Activated CD4-positive, alpha-beta memory T cell treated with anti-CD3 and anti-CD28 coated beads, Interleukin-2, amount 10 ng/mL, durations not matched to agents 7 days and 5 days (primary cell): ENCODE measurements at regions not wholly inside any gene's neighbourhood (a gene's known extent, or its start where the extent isn't known, plus 50 kb on each side); places are given as distances from the start of the nearest gene placed in this dataset.
"Not testable (repeated sequence)": the region's sequence is repeated elsewhere in the genome, so short reads cannot be mapped to it uniquely, and the experiment has no call there.

ENCODE experiments used
- CTCF ChIA-PET: fragments of 350-600 bp; sonication (Branson Sonifier 250); formaldehyde crosslinking; loops from one replicate; lab custom pipeline; 2021; ENCODE audit warnings: antibody characterized with exemption, inconsistent platforms; lab: Charles Lee
- POLR2A ChIA-PET: fragments of 350-600 bp; sonication (Branson Sonifier 250); formaldehyde crosslinking; loops from one replicate; lab custom pipeline; 2021; ENCODE audit warnings: antibody characterized with exemption; lab: Charles Lee
- DNase-seq: peaks from one replicate; pipeline ENCODE4 v3.0.0-alpha.2; 2020
- H3K27ac Mint-ChIP-seq: one replicate; pipeline ENCODE4 v1.8.0; 2021; ENCODE audit warnings: mild to moderate bottlenecking, mixed read lengths
- H3K27me3 Mint-ChIP-seq: one replicate; pipeline ENCODE4 v1.8.0; 2021; ENCODE audit warnings: mixed read lengths
- H3K36me3 Mint-ChIP-seq: one replicate; pipeline ENCODE4 v1.8.0; 2021; ENCODE audit warnings: low read depth, mixed read lengths
- H3K4me1 Mint-ChIP-seq: one replicate; pipeline ENCODE4 v1.8.0; 2021; ENCODE audit warnings: mixed read lengths
- H3K4me3 Mint-ChIP-seq: one replicate; pipeline ENCODE4 v1.8.0; 2021; ENCODE audit warnings: mild to moderate bottlenecking, mixed read lengths
- H3K9me3 Mint-ChIP-seq: one replicate; pipeline ENCODE4 v1.8.0; 2021; ENCODE audit warnings: mixed read lengths

GRCh38 chr10:45056806-45057205 lies 56.1 kb downstream of the ZNF22 start:
- H3K36me3 Mint-ChIP-seq, H3K9me3 Mint-ChIP-seq, DNase-seq, CTCF ChIA-PET, POLR2A ChIA-PET, H3K4me3 Mint-ChIP-seq, H3K4me1 Mint-ChIP-seq, H3K27ac Mint-ChIP-seq: not testable (repeated sequence)
- H3K27me3 Mint-ChIP-seq: peaks cover 17% of the 10 kb centered on the region

- ChIA-PET POLR2A (no interaction called here), CTCF (no interaction called here)
- H3K9me3 Mint-ChIP-seq: no peaks in the 10 kb centered on the region
- peaks cover 14% of the 10 kb centered on the region for H3K27me3 Mint-ChIP-seq
- H3K4me3 Mint-ChIP-seq: no peak overlapping the region
- no peaks in the 10 kb centered on the region for H3K36me3 Mint-ChIP-seq
- no peak overlapping the region for H3K27ac Mint-ChIP-seq
- DNase-seq: no peak
- no peaks in the 10 kb centered on the region for H3K4me1 Mint-ChIP-seq
Measured at GRCh38 chr10:45058580-45058979, 57.9 kb downstream of the ZNF22 start.

- Mint-ChIP-seq H3K27me3 (peaks cover 12% of the 10 kb centered on the region), H3K4me1 (no peaks in the 10 kb centered on the region), H3K27ac (no peak overlapping the region), H3K36me3 (no peaks in the 10 kb centered on the region), H3K4me3 (no peak overlapping the region), H3K9me3 (no peaks in the 10 kb centered on the region)
- CTCF ChIA-PET: no interaction called here
- POLR2A ChIA-PET: no interaction called here
- no peak for DNase-seq
Measured at GRCh38 chr10:45058992-45059561, 58.4 kb downstream of the ZNF22 start.

- H3K27me3 Mint-ChIP-seq: peaks cover 8% of the 10 kb centered on the region
- CTCF ChIA-PET: no interaction called here
- H3K27ac Mint-ChIP-seq: no peak overlapping the region
- H3K9me3 Mint-ChIP-seq: no peaks in the 10 kb centered on the region
- no peak for DNase-seq
- H3K36me3 Mint-ChIP-seq: no peaks in the 10 kb centered on the region
- no peak overlapping the region for H3K4me3 Mint-ChIP-seq
- POLR2A ChIA-PET: no interaction called here
- no peaks in the 10 kb centered on the region for H3K4me1 Mint-ChIP-seq
Measured at GRCh38 chr10:45059632-45060031, 58.9 kb downstream of the ZNF22 start.

- H3K36me3 Mint-ChIP-seq: no peaks in the 10 kb centered on the region
- ChIA-PET POLR2A (no interaction called here), CTCF (interaction anchor here (0.7 kb wide), 1 partner anchor 10 kb away, joined by 3 read pairs; no protein-coding TSS in a partner anchor)
- no peaks in the 10 kb centered on the region for H3K4me1 Mint-ChIP-seq
- no peaks in the 10 kb centered on the region for H3K9me3 Mint-ChIP-seq
- no peak overlapping the region for H3K27ac Mint-ChIP-seq
- no peak overlapping the region for H3K4me3 Mint-ChIP-seq
- DNase-seq: no peak
- peaks cover 4% of the 10 kb centered on the region for H3K27me3 Mint-ChIP-seq
Measured at GRCh38 chr10:45061982-45062381, 61.3 kb downstream of the ZNF22 start.

GRCh38 chr10:45063591-45064231 lies 63.0 kb downstream of the ZNF22 start:
- H3K4me1 Mint-ChIP-seq: no peaks in the 10 kb centered on the region
- CTCF ChIA-PET: interaction anchor here (0.7 kb wide), 1 partner anchor 64 kb away, joined by 3 read pairs; no protein-coding TSS in a partner anchor
- no peaks in the 10 kb centered on the region for H3K36me3 Mint-ChIP-seq
- DNase-seq: no peak
- peaks cover 6% of the 10 kb centered on the region for H3K27me3 Mint-ChIP-seq
- no peak overlapping the region for H3K27ac Mint-ChIP-seq
- POLR2A ChIA-PET: no interaction called here
- no peaks in the 10 kb centered on the region for H3K9me3 Mint-ChIP-seq
- no peak overlapping the region for H3K4me3 Mint-ChIP-seq

- H3K4me3 Mint-ChIP-seq: no peak overlapping the region
- no peak overlapping the region for H3K27ac Mint-ChIP-seq
- no peaks in the 10 kb centered on the region for H3K36me3 Mint-ChIP-seq
- H3K9me3 Mint-ChIP-seq: no peaks in the 10 kb centered on the region
- peaks cover 8% of the 10 kb centered on the region for H3K27me3 Mint-ChIP-seq
- no peak for DNase-seq
- ChIA-PET CTCF (no interaction called here), POLR2A (no interaction called here)
- H3K4me1 Mint-ChIP-seq: no peaks in the 10 kb centered on the region
Measured at GRCh38 chr10:45064998-45065397, 64.3 kb downstream of the ZNF22 start.

GRCh38 chr10:45071043-45071813 lies 70.5 kb downstream of the ZNF22 start:
- no peaks in the 10 kb centered on the region for H3K4me1 Mint-ChIP-seq
- ChIA-PET POLR2A (no interaction called here), CTCF (interaction anchor here (0.8 kb wide), 1 partner anchor 9 kb away, joined by 3 read pairs; no protein-coding TSS in a partner anchor)
- no peak overlapping the region for H3K27ac Mint-ChIP-seq
- no peak overlapping the region for H3K4me3 Mint-ChIP-seq
- H3K9me3 Mint-ChIP-seq: peaks cover 2% of the 10 kb centered on the region
- H3K36me3 Mint-ChIP-seq: no peaks in the 10 kb centered on the region
- peaks cover 10% of the 10 kb centered on the region for H3K27me3 Mint-ChIP-seq
- DNase-seq: no peak

- ChIA-PET CTCF (no interaction called here), POLR2A (no interaction called here)
- H3K4me3 Mint-ChIP-seq: no peak overlapping the region
- no peaks in the 10 kb centered on the region for H3K36me3 Mint-ChIP-seq
- H3K27me3 Mint-ChIP-seq: peaks cover 8% of the 10 kb centered on the region
- DNase-seq: no peak
- H3K9me3 Mint-ChIP-seq: peaks cover 2% of the 10 kb centered on the region
- H3K4me1 Mint-ChIP-seq: no peaks in the 10 kb centered on the region
- H3K27ac Mint-ChIP-seq: no peak overlapping the region
Measured at GRCh38 chr10:45075216-45075615, 74.5 kb downstream of the ZNF22 start.

- POLR2A ChIA-PET: no interaction called here
- Mint-ChIP-seq H3K9me3 (peaks cover 2% of the 10 kb centered on the region), H3K4me1 (no peaks in the 10 kb centered on the region), H3K4me3 (no peak overlapping the region), H3K36me3 (no peaks in the 10 kb centered on the region), H3K27ac (no peak overlapping the region), H3K27me3 (peaks cover 8% of the 10 kb centered on the region)
- CTCF ChIA-PET: no interaction called here
- no peak for DNase-seq
Measured at GRCh38 chr10:45075826-45076380, 75.2 kb downstream of the ZNF22 start.

GRCh38 chr10:45076891-45077290 lies 76.2 kb downstream of the ZNF22 start:
- Mint-ChIP-seq H3K4me3 (no peak overlapping the region), H3K27ac (no peak overlapping the region), H3K4me1 (no peaks in the 10 kb centered on the region), H3K36me3 (no peaks in the 10 kb centered on the region), H3K9me3 (peaks cover 2% of the 10 kb centered on the region), H3K27me3 (peaks cover 8% of the 10 kb centered on the region)
- ChIA-PET CTCF (no interaction called here), POLR2A (no interaction called here)
- DNase-seq: no peak

GRCh38 chr10:45080331-45080730 lies 79.6 kb downstream of the ZNF22 start:
- POLR2A ChIA-PET: no interaction called here
- peaks cover 16% of the 10 kb centered on the region for H3K27me3 Mint-ChIP-seq

GRCh38 chr10:45082176-45082575 lies 81.5 kb downstream of the ZNF22 start:
- no peaks in the 10 kb centered on the region for H3K36me3 Mint-ChIP-seq
- ChIA-PET CTCF (no interaction called here), POLR2A (no interaction called here)
- H3K27me3 Mint-ChIP-seq: peaks cover 13% of the 10 kb centered on the region
- no peaks in the 10 kb centered on the region for H3K4me1 Mint-ChIP-seq
- H3K9me3 Mint-ChIP-seq: peaks cover 4% of the 10 kb centered on the region
- H3K4me3 Mint-ChIP-seq: no peak overlapping the region
- no peak overlapping the region for H3K27ac Mint-ChIP-seq
- DNase-seq: no peak

More at GRCh38 chr10:45080331-45080730, 79.6 kb downstream of the ZNF22 start:
- Mint-ChIP-seq H3K4me3 (no peak overlapping the region), H3K27ac (no peak overlapping the region), H3K9me3 (no peaks in the 10 kb centered on the region), H3K4me1 (no peaks in the 10 kb centered on the region), H3K36me3 (no peaks in the 10 kb centered on the region)
- DNase-seq: no peak
- CTCF ChIA-PET: no interaction called here
